ENCODE measurements at regions not wholly inside any gene's neighbourhood (a gene's known extent, or its start where the extent isn't known, plus 50 kb on each side); places are given as distances from the start of the nearest gene placed in this dataset.

- no peak for TF ChIP-seq POLR2A (IDR thresholded peaks at IDR 0.05)
- TF ChIP-seq CTCF (IDR thresholded peaks at IDR 0.05) = no peak
These were observed 49.8 kb upstream of the CAMK2D start for GRCh38 chr4:113811359-113811758.
